GM23338 (cell line): ENCODE measurements at regions not wholly inside any gene's neighbourhood (a gene's known extent, or its start where the extent isn't known, plus 50 kb on each side); places are given as distances from the start of the nearest gene placed in this dataset.

Experiments used
- ATAC-seq: fragments of 200-7000 bp; cut with Tn5 transposase; 3 replicates; pipeline ENCODE4 v1.9.1; 2020
- DNase-seq: peaks from one replicate; pipeline ENCODE4 v3.0.0-alpha.2; 2015; ENCODE audit warnings: low spot score
- H2AFZ ChIP-seq: fragments of 200-600 bp; sonication (generic); 2 replicates; pipeline ENCODE4 v1.8.0; 2016; ENCODE audit warnings: antibody characterized with exemption, mild to moderate bottlenecking, moderate library complexity
- H3F3A ChIP-seq: fragments of 200-600 bp; sonication (generic); replicated peaks from 2 replicates; pipeline ENCODE4 v1.8.0; 2017; ENCODE audit warnings: antibody characterized with exemption, mixed run types, low read depth
- H3K27ac ChIP-seq: fragments of 200-600 bp; sonication (generic); 2 replicates; pipeline ENCODE4 v1.6.1; 2016; ENCODE audit warnings: low read depth
- H3K27me3 ChIP-seq: fragments of 200-600 bp; sonication (generic); 2 replicates; pipeline ENCODE4 v1.8.0; 2016; ENCODE audit warnings: mild to moderate bottlenecking, mixed run types, moderate library complexity; ENCODE audit not compliant: insufficient read depth
- H3K36me3 ChIP-seq: fragments of 200-600 bp; sonication (generic); 2 replicates; pipeline ENCODE4 v1.8.0; 2016; ENCODE audit warnings: mild to moderate bottlenecking; ENCODE audit not compliant: insufficient read depth
- H3K4me1 ChIP-seq: fragments of 200-600 bp; sonication (generic); 2 replicates; pipeline ENCODE4 v1.8.0; 2016; ENCODE audit warnings: mild to moderate bottlenecking, moderate library complexity; ENCODE audit not compliant: insufficient read depth
- H3K4me2 ChIP-seq: fragments of 200-600 bp; sonication (generic); 2 replicates; pipeline ENCODE4 v1.7.1; 2017; ENCODE audit warnings: mixed run types
- H3K4me3 ChIP-seq: fragments of 200-600 bp; sonication (generic); 2 replicates; pipeline ENCODE4 v1.6.1; 2016; ENCODE audit warnings: mixed run types
- H3K79me2 ChIP-seq: fragments of 200-600 bp; sonication (generic); replicated peaks from 2 replicates; pipeline ENCODE4 v1.8.0; 2017; ENCODE audit warnings: mild to moderate bottlenecking; ENCODE audit not compliant: insufficient read depth
- H3K9me2 ChIP-seq: fragments of 200-600 bp; sonication (generic); 2 replicates; pipeline ENCODE4 v1.8.0; 2017; ENCODE audit not compliant: insufficient read depth
- H4K20me1 ChIP-seq: fragments of 200-600 bp; sonication (generic); replicated peaks from 2 replicates; pipeline ENCODE4 v1.8.0; 2017; ENCODE audit warnings: mild to moderate bottlenecking; ENCODE audit not compliant: insufficient read depth
- H3K27ac Mint-ChIP-seq: 2 replicates; pipeline ENCODE4 v1.8.0; 2020; ENCODE audit warnings: inconsistent platforms, mild to moderate bottlenecking, moderate library complexity, mixed read lengths
- H3K27me3 Mint-ChIP-seq: 3 replicates; pipeline ENCODE4 v1.8.0; 2022; ENCODE audit warnings: low read depth, mild to moderate bottlenecking, moderate library complexity, mixed read lengths, inconsistent platforms; ENCODE audit not compliant: insufficient read depth, poor library complexity
- H3K36me3 Mint-ChIP-seq: 3 replicates; pipeline ENCODE4 v1.8.0; 2021; ENCODE audit warnings: low read depth, mild to moderate bottlenecking, inconsistent platforms, moderate library complexity, mixed read lengths
- H3K4me1 Mint-ChIP-seq: 3 replicates; pipeline ENCODE4 v1.8.0; 2020; ENCODE audit warnings: mild to moderate bottlenecking, inconsistent platforms, mixed read lengths
- H3K4me3 Mint-ChIP-seq: 3 replicates; pipeline ENCODE4 v1.8.0; 2021; ENCODE audit warnings: moderate library complexity, mild to moderate bottlenecking, inconsistent platforms, mixed read lengths
- H3K9me3 Mint-ChIP-seq: 3 replicates; pipeline ENCODE4 v1.8.0; 2020; ENCODE audit warnings: moderate library complexity, mild to moderate bottlenecking, inconsistent platforms, mixed read lengths
- CTCF ChIP-seq, 2 experiments: fragments of 200-600 bp in 1 of 2; sonication (generic) in 1 of 2; conservative IDR thresholded peaks; 2 replicates each; pipeline versions ENCODE4 v1.5.1 to v1.6.1; 2016 to 2017; ENCODE audit warnings: antibody characterized with exemption in 2 of 2, low read depth in 2 of 2, mild to moderate bottlenecking in 2 of 2, moderate library complexity in 1 of 2
- EZH2phosphoT487 ChIP-seq: fragments of 200-600 bp; sonication (generic); IDR thresholded peaks from one replicate; pipeline ENCODE4 v1.8.1; 2018; ENCODE audit warnings: antibody characterized with exemption; ENCODE audit not compliant: unreplicated experiment
- JUNB ChIP-seq: IDR thresholded peaks from one replicate; pipeline ENCODE4 v1.6.1; 2016; ENCODE audit warnings: antibody characterized with exemption; ENCODE audit not compliant: unreplicated experiment
- ZNF114 ChIP-seq: fragments of 250-450 bp; sonication (Bioruptor Pico); IDR thresholded peaks from 2 replicates; pipeline ENCODE4 v1.5.0; 2020; ENCODE audit warnings: mild to moderate bottlenecking, moderate library complexity
- ZNF462 ChIP-seq: fragments of 250-450 bp; sonication (Bioruptor Pico); IDR thresholded peaks from 2 replicates; pipeline ENCODE4 v1.5.0; 2020; ENCODE audit warnings: mild to moderate bottlenecking, moderate library complexity

GRCh38 chr2:172322049-172322448 lies 105.3 kb upstream of the ITGA6 start (continued):
- TF ChIP-seq ZNF462 = no peak

GRCh38 chr2:172323256-172323655 lies 104.1 kb upstream of the ITGA6 start:
- Histone ChIP-seq H3K36me3 (no peaks in the 10 kb centered on the region), H2AFZ (no peak overlapping the region), H3K4me1 (no peaks in the 10 kb centered on the region), H3F3A (no peaks in the 10 kb centered on the region), H3K27me3 (no peaks in the 10 kb centered on the region), H3K4me3 (no peak overlapping the region), H4K20me1 (no peaks in the 10 kb centered on the region), H3K9me2 (peaks cover 17% of the 10 kb centered on the region; the same call in 1 of the 2 replicates), H3K4me2 (no peak overlapping the region), H3K27ac (no peak overlapping the region), H3K79me2 (no peaks in the 10 kb centered on the region)
- no peak for ATAC-seq
- Mint-ChIP-seq H3K4me3 (no peak overlapping the region), H3K9me3 (peaks cover 4% of the 10 kb centered on the region; the same call in 2 of the 3 replicates), H3K27ac (no peak overlapping the region), H3K36me3 (peaks cover 7% of the 10 kb centered on the region; the same call in 2 of the 3 replicates), H3K27me3 (peaks cover 10% of the 10 kb centered on the region), H3K4me1 (no peaks in the 10 kb centered on the region; the same call in 2 of the 3 replicates)
- DNase-seq = no peak
- TF ChIP-seq CTCF (conservative IDR thresholded peaks at IDR 0.05; ENCODE audit: low read depth in 2 of 2) = no peak
- no peak for TF ChIP-seq ZNF462
- TF ChIP-seq EZH2phosphoT487 = no peak
- no peak for TF ChIP-seq JUNB
- TF ChIP-seq ZNF114 (CRISPR knock-in tag) = no peak
